Progenitor cell of endocrine pancreas (in vitro differentiated cells): ENCODE measurements at regions not wholly inside any gene's neighbourhood (a gene's known extent, or its start where the extent isn't known, plus 50 kb on each side); places are given as distances from the start of the nearest gene placed in this dataset.

Source experiments
- DNase-seq: peaks from one replicate; pipeline ENCODE4 v3.0.0; 2021; ENCODE audit warnings: low spot score; ENCODE audit not compliant: unreplicated experiment
- H3K27ac Mint-ChIP-seq: 2 replicates; pipeline ENCODE4 v1.8.0; 2021; ENCODE audit warnings: mild to moderate bottlenecking, moderate library complexity, mixed read lengths
- H3K27me3 Mint-ChIP-seq: 2 replicates; pipeline ENCODE4 v1.8.0; 2021; ENCODE audit warnings: mixed read lengths
- H3K36me3 Mint-ChIP-seq: 2 replicates; pipeline ENCODE4 v1.8.0; 2022; ENCODE audit warnings: mixed read lengths; ENCODE audit not compliant: insufficient read depth
- H3K4me1 Mint-ChIP-seq: 2 replicates; pipeline ENCODE4 v1.8.0; 2021; ENCODE audit warnings: low read depth, mixed read lengths
- H3K4me3 Mint-ChIP-seq: 2 replicates; pipeline ENCODE4 v1.8.0; 2021; ENCODE audit warnings: low read depth, mild to moderate bottlenecking, moderate library complexity, mixed read lengths
- H3K9me3 Mint-ChIP-seq: 2 replicates; pipeline ENCODE4 v1.8.0; 2021; ENCODE audit warnings: low read depth, mixed read lengths
- CTCF ChIP-seq: fragments of 200-600 bp; sonication (generic); IDR thresholded peaks from one replicate; pipeline ENCODE4 v1.5.0; 2021; ENCODE audit warnings: antibody characterized with exemption, mild to moderate bottlenecking; ENCODE audit not compliant: unreplicated experiment

GRCh38 chr1:177620636-177621190 lies 349.1 kb downstream of the SEC16B start:
- H3K27me3 Mint-ChIP-seq: no peaks in the 10 kb centered on the region
- TF ChIP-seq CTCF: no peak
- H3K36me3 Mint-ChIP-seq: peaks cover under 1% of the 10 kb centered on the region
- peak overlapping the region; percentile 7 for H3K27ac Mint-ChIP-seq
- peaks cover 7% of the 10 kb centered on the region for H3K9me3 Mint-ChIP-seq
- no peak overlapping the region for H3K4me3 Mint-ChIP-seq
- H3K4me1 Mint-ChIP-seq: peaks cover 21% of the 10 kb centered on the region
- DNase-seq: no peak

- Mint-ChIP-seq H3K9me3 (peaks cover 9% of the 10 kb centered on the region), H3K4me1 (peaks cover 4% of the 10 kb centered on the region), H3K27ac (no peak overlapping the region), H3K36me3 (no peaks in the 10 kb centered on the region), H3K27me3 (no peaks in the 10 kb centered on the region), H3K4me3 (no peak overlapping the region)
- DNase-seq: no peak
- TF ChIP-seq CTCF: no peak
Observed at GRCh38 chr1:177615251-177615650, 354.6 kb downstream of the SEC16B start.

- peaks cover 9% of the 10 kb centered on the region for H3K9me3 Mint-ChIP-seq
- no peak for DNase-seq
- H3K4me1 Mint-ChIP-seq: peaks cover 4% of the 10 kb centered on the region
- no peak overlapping the region for H3K4me3 Mint-ChIP-seq
- no peaks in the 10 kb centered on the region for H3K27me3 Mint-ChIP-seq
- TF ChIP-seq CTCF: no peak
- H3K36me3 Mint-ChIP-seq: no peaks in the 10 kb centered on the region
- H3K27ac Mint-ChIP-seq: no peak overlapping the region
Observed at GRCh38 chr1:177611402-177611801, 358.5 kb downstream of the SEC16B start.

GRCh38 chr1:177609953-177610352 lies 359.9 kb downstream of the SEC16B start:
- Mint-ChIP-seq H3K27ac (no peak overlapping the region), H3K9me3 (peaks cover 7% of the 10 kb centered on the region), H3K4me1 (peaks cover 8% of the 10 kb centered on the region), H3K36me3 (no peaks in the 10 kb centered on the region), H3K27me3 (no peaks in the 10 kb centered on the region), H3K4me3 (no peak overlapping the region)
- no peak for TF ChIP-seq CTCF
- DNase-seq: no peak

- DNase-seq: no peak
- H3K27me3 Mint-ChIP-seq: peaks cover 5% of the 10 kb centered on the region
- peaks cover under 1% of the 10 kb centered on the region for H3K4me1 Mint-ChIP-seq
- no peaks in the 10 kb centered on the region for H3K36me3 Mint-ChIP-seq
- no peak overlapping the region for H3K4me3 Mint-ChIP-seq
- TF ChIP-seq CTCF: no peak
- peaks cover 3% of the 10 kb centered on the region for H3K9me3 Mint-ChIP-seq
- H3K27ac Mint-ChIP-seq: no peak overlapping the region
Observed at GRCh38 chr1:177600936-177601335, 368.9 kb downstream of the SEC16B start.
